ENCODE measurements at regions not wholly inside any gene's neighbourhood (a gene's known extent, or its start where the extent isn't known, plus 50 kb on each side); places are given as distances from the start of the nearest gene placed in this dataset.
"Not testable (repeated sequence)": the region's sequence is repeated elsewhere in the genome, so short reads cannot be mapped to it uniquely, and the experiment has no call there.

- FAIRE-seq (no peak), DNase-seq (ENCODE audit: low spot score) (peak; percentile 61)
Observed at GRCh38 chr12:65728848-65729793, 95.2 kb upstream of the HMGA2 start.

- FAIRE-seq: no peak
- no peak for DNase-seq (ENCODE audit: low spot score)
Observed at GRCh38 chr12:65731771-65732170, 92.5 kb upstream of the HMGA2 start.

GRCh38 chr12:65733643-65734042 is 90.6 kb upstream of the HMGA2 start:
- not testable (repeated sequence) for FAIRE-seq; DNase-seq (ENCODE audit: low spot score)

GRCh38 chr12:65734226-65734625 is 90.1 kb upstream of the HMGA2 start:
- FAIRE-seq: no peak

GRCh38 chr12:65739606-65740005 is 84.7 kb upstream of the HMGA2 start:
- FAIRE-seq: no peak
- no peak for DNase-seq (ENCODE audit: low spot score)

More at GRCh38 chr12:65734226-65734625, 90.1 kb upstream of the HMGA2 start:
- no peak for DNase-seq (ENCODE audit: low spot score)

GRCh38 chr12:65740506-65740872 is 83.8 kb upstream of the HMGA2 start:
- FAIRE-seq (no peak), DNase-seq (ENCODE audit: low spot score) (no peak)

- FAIRE-seq: no peak
- DNase-seq (ENCODE audit: low spot score): peak; percentile 67
Observed at GRCh38 chr12:65740873-65741600, 83.2 kb upstream of the HMGA2 start.

GRCh38 chr12:65741656-65742017 is 82.6 kb upstream of the HMGA2 start:
- DNase-seq (ENCODE audit: low spot score): peak; percentile 30
- no peak for FAIRE-seq

GRCh38 chr12:65742018-65743010 is 82.0 kb upstream of the HMGA2 start:
- FAIRE-seq: no peak
- DNase-seq (ENCODE audit: low spot score): peak; percentile 52

- not testable (repeated sequence) for FAIRE-seq; DNase-seq (ENCODE audit: low spot score)
Observed at GRCh38 chr12:65744236-65744840, 79.9 kb upstream of the HMGA2 start.

- FAIRE-seq: no peak
- DNase-seq (ENCODE audit: low spot score): no peak
Observed at GRCh38 chr12:65747338-65747737, 76.9 kb upstream of the HMGA2 start.

GRCh38 chr12:65748332-65748731 is 76.0 kb upstream of the HMGA2 start:
- FAIRE-seq: no peak
- no peak for DNase-seq (ENCODE audit: low spot score)

- FAIRE-seq (no peak), DNase-seq (ENCODE audit: low spot score) (no peak)
Observed at GRCh38 chr12:65754290-65754689, 70.0 kb upstream of the HMGA2 start.

GRCh38 chr12:65754744-65755595 is 69.3 kb upstream of the HMGA2 start:
- DNase-seq (ENCODE audit: low spot score): no peak
- FAIRE-seq: no peak

GRCh38 chr12:65755596-65755978 is 68.7 kb upstream of the HMGA2 start:
- FAIRE-seq (no peak), DNase-seq (ENCODE audit: low spot score) (no peak)

- DNase-seq (ENCODE audit: low spot score): no peak
- FAIRE-seq: no peak
Observed at GRCh38 chr12:65756267-65756666, 68.0 kb upstream of the HMGA2 start.

- DNase-seq (ENCODE audit: low spot score) (no peak), FAIRE-seq (no peak)
Observed at GRCh38 chr12:65756956-65757511, 67.2 kb upstream of the HMGA2 start.

- no peak for DNase-seq (ENCODE audit: low spot score)
- no peak for FAIRE-seq
Observed at GRCh38 chr12:65758401-65758800, 65.9 kb upstream of the HMGA2 start.

- FAIRE-seq: no peak
Observed at GRCh38 chr12:65759735-65760134, 64.5 kb upstream of the HMGA2 start.

GRCh38 chr12:65761301-65761700 is 63.0 kb upstream of the HMGA2 start:
- FAIRE-seq (no peak), DNase-seq (ENCODE audit: low spot score) (no peak)

More at GRCh38 chr12:65759735-65760134, 64.5 kb upstream of the HMGA2 start:
- no peak for DNase-seq (ENCODE audit: low spot score)
